HG02970 (cell line): ENCODE measurements at regions not wholly inside any gene's neighbourhood (a gene's known extent, or its start where the extent isn't known, plus 50 kb on each side); places are given as distances from the start of the nearest gene placed in this dataset.

Experiments used
- ATAC-seq: cut with Tn5 transposase; IDR thresholded peaks from one replicate; pipeline ENCODE4 v1.9.1; 2021; ENCODE audit warnings: mild to moderate bottlenecking, moderate library complexity, moderate number of reproducible peaks; ENCODE audit not compliant: unreplicated experiment, low FRiP score

DNA sequence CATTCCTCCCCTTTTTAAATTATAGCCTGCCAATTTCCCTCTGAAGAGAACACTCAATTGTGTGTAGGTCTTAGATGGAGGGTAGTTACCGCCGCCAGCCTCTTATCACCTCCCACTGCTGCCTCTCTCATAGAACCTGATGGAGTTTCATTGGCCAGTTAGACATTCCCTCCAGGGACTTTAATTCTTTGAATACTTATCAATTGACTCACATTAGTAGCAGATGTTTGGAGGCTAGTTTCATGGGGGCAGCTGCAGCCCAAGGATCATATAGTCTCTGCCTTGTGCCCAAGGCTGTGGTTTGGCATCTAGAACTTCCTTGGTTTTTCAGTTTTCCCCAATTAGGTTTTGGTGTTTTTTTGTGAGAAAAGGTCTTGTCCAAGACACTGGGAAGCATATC is 318.9 kb upstream of the HTR2A start:
- no peak for ATAC-seq

DNA sequence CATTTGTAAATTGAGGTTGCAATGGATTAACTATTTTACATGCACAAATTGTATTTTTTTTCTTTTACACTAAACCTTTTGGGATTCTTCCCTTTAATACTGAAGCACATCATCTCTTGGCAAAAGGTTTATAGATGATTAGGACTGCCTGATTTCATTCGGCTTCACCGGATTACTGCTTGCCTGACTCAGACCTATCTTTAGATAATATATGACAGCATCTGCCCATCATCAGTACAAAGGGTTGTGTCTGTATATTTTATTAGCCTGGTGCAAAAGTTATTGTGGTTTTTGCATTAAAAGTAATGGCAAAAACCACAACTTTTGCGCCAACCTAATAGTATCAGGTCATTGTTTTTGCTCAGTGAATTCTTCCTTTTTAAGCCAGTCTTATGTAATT is 316.2 kb upstream of the HTR2A start:
- no peak for ATAC-seq

DNA sequence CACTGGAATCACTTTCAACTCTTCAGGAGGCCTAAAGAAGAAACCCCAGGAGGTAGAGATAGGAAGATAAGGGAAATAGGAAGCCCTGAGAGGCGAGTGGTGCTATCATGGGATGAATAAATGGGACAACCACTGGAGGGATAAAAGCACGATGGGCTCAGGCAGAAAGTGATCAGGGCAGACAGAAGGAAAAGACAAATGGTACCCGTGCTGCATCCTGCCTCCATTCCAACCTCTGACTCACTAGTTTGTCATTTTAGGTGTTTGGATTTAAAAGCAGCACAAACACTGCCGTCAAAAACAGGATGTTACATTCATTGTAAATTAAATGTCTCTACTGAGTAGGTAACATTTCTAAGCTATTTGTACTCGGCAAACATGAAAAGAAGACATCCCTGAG is 314.3 kb upstream of the HTR2A start:
- ATAC-seq = no peak

DNA sequence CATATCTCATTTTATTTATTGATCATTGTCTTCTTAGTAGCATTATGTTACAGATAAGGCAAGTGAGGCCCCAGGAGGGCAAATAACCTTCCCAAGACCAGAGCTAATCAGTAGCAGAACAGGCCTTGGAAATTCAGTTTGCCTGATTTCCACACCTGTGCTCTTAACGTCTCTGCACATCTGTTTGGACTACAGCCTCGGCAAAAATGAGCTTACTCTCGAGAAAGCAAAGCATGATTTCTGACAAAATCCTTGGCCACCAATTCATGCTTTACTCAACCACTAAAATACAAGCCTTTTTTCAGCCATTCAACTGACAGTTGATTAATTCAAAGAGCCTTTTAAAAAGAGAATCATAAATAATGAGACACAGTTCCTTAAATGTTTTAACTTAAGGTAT is 309.3 kb upstream of the HTR2A start:
- ATAC-seq = no peak

DNA sequence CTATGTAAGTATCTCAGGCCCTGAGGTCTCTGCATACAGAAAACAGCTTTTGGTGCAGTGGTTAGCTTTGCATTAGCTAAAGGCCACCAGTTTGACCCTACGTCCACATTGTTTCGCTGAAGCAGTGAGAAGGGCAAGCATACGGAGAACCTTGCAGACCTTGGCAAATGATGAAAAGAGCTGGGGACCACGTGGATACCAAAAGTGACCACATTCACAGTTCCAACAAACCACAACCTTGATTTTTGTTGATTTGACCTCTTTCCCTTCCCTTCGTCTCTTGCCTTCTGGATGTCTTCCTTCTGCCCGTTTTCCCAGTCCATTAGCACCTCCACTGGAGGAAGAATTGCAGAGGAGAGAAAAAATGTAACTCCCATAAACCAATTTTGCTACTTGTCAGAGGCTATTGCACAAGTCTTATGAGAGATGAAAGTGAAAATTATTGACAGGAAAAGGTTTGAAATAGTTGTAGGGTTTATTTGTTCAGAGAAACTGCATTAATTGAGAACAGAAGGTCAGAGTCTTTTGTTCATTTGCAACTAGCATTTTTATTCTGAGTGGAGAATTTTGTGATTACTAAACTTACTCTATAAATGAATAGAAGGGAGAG is 293.9 kb upstream of the HTR2A start:
- no peak for ATAC-seq

DNA sequence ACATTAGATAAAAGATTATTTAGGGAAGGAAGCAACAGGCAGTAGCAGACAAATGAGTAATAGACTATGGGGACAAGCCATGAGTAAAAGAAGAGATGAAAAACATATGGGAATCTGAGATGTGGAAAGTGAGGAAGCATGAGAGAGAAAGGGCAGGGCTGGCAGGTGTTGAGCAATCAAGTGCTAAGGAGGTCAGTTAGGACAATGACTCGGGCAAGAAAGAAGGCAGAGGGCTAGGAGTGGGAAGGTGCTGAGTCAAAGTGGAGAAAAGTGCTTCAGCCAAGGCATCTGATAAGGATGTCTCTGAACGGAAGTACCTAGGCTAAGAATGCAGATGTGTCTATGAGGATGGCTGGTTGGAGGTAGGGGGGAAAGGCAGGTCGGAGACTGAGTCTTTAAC is 291.9 kb upstream of the HTR2A start:
- no peak for ATAC-seq

DNA sequence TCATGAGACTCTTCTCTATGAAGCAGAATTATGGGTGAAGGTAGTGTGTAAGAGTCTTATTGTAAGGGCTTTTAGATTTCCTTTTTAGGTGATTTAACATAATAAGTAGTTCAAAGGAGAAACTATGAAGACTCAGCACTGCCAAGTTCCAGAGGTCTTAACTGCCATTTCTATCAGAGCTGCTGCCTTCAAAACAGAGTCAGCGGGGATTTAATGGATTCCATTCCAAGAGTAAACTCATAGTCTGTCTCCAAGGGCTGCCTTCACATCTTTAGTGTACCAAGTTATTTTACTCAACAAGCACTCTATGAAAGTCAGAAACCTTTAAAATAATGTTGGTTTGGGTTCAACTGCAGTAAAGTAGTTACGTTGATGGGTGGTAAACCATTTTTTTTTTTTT is 289.6 kb upstream of the HTR2A start:
- ATAC-seq = no peak

DNA sequence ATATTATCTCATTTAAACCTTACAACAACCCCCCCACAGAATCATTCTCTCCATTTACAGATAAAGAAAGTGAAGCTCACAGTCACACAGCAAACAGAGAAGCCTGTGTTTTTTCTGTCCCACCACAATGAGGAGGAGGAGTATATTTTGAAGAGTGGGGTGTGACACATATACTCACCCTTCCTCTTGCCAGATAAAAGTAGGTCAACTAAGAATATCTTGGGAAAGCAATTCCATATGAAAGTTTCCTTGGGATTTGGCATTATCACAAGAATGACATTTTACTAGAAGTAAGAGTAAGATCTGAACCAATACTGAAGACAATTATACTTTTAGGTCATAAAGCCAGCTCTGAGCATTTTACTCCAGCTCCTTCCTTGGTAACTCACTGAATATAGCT is 287.5 kb upstream of the HTR2A start:
- no peak for ATAC-seq

DNA sequence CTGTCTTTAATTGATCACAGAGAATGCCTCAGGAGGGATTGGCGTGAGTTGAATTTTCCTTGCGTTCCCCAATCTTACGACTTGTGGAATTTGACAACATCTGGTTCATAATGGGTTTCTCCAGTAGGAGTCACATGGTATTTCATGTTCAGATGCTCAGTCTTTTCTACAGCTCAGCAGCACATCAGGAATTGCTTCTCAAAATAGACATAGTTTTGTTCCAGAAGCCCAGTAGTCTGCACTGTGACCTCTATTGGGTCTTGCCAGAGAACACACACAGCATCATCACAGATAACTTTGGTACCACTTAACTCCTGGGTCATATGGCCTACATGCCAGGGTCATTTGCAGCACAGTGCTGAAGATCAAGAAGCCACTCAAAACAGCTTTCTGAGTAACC is 282.5 kb upstream of the HTR2A start:
- ATAC-seq = no peak

DNA sequence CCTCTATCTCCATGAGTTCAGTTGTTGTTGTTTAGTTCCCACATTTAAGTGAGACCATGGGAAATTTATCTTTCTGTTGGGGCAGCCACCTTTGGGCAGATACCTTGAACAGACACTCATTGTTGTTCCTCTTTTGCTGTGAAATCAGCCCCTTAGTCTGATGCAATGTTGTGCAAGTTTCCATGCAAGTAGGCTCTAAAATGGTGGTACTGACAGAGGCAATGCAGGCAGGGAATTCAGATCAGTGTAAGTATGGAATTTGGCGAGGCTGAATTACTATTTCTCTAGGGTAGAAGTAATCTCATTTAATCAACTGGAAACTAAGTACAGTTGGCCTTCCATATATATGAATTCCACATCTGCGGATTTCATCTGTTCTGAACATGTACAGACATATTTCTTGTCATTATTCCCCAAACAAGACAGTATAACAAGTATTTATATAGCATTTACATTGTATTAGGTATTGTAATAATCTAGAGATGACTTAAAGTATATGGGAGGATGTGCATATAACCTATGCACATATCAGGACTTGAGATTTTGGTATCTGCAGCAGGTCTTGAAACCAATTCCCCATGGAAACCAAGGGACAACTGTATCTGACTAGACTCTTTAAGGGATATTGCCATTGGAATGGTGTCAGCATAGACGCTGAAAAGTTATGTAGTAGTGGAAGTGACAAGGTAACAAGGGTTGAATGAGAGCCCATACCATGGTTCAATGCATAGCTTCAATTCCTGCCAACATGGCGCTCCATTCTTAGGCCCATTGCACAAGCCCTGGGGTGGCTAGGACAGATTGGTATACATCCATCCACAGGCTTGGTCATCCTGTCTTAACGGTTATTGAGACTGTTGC is 281.5 kb upstream of the HTR2A start:
- ATAC-seq = no peak

DNA sequence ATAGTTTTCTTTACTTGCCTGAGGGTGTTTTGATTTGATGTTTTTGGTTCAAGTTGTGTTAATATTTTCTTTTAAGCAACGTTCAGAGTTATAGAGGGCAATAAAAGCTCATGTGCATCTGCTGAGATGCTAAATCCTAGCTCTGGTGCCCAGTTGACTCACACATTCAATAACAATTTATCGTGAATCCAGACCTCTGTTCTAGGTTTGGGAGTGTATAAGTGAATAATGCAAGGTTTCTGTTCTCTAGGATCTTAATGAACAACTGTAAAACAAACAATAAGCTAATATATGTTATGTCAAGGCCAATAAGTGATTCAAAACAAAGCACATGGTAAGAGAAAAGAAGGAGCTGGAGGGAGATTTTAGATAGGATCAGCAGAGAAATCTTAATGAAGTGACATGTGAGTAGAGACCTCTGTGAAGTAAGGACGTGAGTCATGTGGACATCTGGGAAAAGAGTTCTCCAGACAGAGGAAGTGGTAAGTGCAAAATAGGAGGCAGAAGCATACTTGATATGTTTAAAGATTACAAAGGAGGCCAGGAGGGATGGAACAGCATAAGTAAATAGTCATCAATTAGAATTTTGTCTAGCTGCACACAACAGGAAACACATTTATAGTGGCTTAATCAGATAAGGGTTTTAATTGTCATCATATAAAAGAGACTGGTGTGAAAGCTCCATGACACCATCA is 278.5 kb upstream of the HTR2A start:
- no peak for ATAC-seq

DNA sequence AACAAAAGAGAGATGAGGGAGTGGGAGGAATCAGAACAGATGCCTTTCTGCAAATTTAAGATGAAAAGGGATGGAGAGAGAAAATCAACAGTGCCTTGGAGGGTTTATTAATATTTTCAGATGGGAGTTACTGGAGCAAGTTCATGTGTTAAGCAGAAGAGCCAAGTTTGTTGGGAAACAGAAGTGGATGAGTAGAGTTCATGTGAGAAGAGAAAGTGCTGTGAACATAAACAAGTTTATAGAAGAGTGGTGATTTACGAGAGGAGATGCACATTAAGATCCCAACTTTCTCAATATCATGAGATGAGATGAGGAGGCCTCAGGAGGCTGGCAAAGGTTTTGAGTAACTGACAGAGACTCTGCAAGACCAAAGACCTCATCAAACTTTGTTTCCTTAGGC is 274.1 kb upstream of the HTR2A start:
- no peak for ATAC-seq

DNA sequence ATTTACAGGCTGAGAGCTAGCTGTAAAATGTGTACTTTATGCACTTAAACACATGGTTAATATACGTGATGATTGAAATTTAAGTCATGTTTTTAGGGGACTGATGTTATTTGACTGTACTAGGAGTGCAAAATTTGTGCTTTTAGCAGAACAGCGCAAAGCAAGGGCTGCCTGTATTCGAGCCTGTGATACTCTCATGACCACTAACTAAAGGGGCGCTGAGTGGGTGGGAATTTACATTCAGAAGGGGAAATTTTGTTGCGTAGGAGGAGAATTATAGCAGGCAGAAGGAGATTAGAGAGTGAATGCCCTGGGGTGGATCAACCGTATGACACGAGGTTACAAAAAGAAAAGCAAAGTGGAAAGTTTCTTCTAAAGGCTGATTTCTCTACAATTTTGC is 271.8 kb upstream of the HTR2A start:
- no peak for ATAC-seq

DNA sequence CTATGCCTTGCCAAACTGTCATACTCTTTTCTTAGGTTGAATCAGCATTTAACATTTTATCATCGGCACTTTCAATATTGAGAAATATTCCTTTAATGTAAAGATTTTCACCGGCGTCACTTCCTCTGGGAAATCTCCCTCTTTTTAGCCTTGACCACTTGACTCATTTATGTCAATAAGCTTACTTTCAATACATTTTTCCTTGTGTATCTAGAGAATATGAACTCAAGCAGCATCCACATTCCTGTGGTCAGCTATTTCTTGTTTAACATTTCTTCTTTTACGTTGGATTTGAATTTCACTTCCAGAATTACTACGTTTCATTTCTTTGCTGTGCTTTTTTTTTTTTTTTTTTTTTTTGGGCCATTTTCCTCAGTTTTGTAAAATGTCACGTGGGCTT is 271.2 kb upstream of the HTR2A start:
- no peak for ATAC-seq

DNA sequence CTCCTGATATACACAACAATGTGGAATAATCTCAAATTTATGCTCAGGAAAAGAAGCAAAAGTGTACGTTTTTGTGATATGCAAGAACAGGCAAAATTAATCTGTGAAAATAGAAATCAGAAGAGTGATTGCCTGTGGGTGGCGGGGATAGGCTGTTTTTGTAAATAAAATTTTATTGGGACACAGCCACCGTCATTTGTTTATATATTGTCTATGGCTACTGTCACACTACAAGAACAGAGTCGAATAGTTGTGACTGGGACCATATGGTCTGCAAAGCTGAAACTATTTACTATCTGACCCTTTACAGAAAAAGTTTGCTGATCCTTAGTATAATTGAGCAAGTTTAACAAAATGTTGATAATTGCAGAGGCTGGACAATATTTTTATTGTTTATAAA is 269.5 kb upstream of the HTR2A start:
- no peak for ATAC-seq

DNA sequence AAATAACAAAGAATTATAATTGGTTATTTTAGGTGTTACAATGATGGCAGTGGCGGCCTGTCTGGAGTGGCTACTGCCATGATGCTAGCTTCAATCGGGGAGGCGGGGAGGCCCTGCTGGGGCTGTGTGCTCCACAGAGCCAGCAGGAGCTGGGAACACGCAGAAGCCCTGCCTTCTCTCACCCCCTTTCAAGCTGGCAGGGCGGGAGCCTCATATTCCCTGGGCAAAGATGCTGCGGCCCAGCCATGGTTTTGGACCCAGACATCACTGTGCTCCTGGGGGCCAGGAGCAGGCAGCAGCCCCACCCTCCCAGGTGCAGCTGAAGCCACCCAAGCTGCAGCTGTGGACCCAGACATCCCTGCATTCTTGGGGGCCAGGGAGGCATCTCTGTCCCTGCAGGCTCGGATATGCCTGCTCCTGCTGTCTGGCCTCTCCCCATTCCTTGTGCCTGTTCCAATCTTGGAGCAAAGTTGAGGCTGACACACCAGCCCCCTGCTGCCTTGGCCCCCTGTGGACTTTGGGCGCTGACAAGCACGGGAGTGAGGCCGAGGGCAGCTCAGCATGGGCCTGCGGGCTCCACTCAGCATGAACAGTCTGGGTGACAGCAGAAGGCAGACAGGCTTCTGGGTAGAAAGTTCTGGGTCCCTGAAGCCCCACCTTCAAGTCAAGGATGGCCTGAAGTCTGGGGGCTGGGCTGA is 263.1 kb upstream of the HTR2A start:
- no peak for ATAC-seq

DNA sequence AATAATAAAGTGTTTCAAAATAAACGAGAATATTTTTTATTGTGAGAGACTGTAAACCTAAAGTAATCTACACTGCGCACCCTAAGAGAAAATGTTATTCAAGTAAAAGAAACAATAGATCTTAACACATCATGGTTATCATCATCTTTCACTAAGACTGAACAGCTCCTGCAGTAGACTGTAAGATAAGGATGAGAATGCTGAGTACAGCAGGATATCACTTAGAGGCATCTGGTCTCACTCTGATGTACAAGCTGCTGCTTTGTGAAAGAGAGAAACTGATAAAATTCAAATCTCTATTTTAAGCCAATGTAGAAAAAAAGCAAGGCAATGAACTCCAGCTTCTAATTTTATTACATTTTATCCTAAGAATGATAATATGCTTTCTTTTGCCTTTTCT is 261.7 kb upstream of the HTR2A start:
- ATAC-seq = no peak

DNA sequence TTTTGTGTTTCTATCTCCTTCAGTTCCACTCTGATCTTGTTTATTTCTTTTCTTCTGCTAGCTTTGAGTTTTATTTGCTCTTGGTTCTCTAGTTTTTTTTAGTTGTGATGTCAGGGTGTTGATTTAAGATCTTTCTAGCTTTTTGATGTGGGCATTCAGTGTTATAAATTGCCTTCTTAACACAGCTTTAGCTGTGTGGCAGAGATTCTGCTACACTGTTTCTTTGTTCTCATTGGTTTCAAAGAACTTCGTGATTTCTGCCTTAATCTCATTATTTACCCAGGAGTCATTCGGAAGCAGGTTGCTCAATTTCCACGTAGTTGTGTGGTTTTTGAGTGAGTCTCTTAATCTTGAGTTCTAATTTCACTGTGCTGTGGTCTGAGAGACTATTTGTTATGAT is 251.7 kb upstream of the HTR2A start:
- no peak for ATAC-seq

DNA sequence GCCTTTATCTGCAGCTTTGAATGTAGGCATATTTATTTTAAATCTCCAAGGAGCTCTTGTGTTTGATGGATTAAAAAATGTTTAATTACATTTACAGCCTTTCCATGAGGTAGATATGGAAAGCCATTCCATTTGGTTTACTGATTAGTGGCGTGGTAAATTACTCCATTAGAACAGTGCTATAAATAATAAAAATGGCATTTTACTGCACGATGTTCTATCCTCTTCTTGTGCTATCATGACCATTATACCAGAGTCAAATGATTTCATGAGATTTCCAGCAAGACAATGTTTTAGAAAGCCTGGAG is 250.9 kb upstream of the HTR2A start:
- ATAC-seq = no peak

DNA sequence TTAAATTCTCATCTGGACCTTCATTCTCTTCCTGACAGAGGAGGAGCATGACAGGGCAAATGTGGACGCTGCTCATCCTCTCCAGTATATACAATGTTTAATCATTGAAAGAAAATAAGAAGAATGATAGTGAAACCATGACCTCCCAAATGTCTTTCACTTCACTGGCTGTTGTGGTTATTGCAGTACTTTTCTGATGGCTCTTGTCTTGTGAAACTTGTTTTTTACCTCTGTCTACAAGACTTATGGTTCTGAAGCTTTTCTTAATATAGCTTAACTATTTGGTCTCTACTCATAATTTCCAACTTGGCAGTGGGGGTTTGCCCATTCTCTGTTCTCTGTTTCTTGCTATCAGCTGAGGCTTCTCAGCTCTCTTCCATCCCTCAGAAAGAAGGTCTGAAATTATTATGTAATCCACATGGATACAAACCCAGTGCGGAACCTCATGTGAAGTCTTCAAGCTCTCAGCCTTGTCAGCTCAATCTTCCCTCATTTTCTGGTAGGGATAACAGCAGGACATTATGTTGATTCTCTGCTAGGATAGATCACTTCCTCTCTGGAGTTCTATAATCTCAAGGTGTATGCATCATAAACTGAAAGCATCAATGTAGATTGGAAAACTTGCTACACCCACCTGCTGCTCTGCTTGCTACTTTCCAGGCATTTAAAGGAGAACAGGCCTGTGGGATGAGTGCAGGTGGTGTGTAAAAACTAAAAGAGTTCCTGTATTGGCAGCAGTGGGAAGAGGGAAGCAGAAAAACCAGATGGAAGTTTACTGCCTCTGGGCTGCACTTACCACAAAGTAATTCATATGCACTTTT is 250.3 kb upstream of the HTR2A start:
- peak; percentile 96 for ATAC-seq

DNA sequence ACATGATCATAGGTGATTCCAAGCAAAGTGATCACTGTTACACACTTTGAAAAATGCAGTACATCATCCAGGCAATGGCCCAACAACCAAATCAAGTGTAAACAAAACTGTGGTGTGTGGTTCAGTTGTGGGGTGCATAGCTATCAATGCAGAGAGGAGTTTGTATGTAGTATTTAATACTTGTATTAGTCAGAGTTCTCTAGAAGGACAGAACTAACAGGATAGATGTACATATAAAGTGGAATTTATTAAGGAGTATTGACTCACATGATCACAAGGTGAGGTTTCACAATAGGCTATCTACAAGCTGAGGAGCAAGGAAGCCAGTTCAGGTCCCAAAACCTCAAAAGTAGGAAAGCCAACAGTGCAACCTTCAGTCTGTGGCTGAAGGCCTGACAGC is 249.3 kb upstream of the HTR2A start:
- ATAC-seq = no peak
